Keratinocyte (primary cell): ENCODE measurements at regions not wholly inside any gene's neighbourhood (a gene's known extent, or its start where the extent isn't known, plus 50 kb on each side); places are given as distances from the start of the nearest gene placed in this dataset.

ENCODE experiments used
- DNase-seq: peaks from one replicate; pipeline ENCODE4 v3.0.0-alpha.2; 2011; ENCODE audit warnings: low read depth, missing footprints, low spot score
- FAIRE-seq: peaks from 2 replicates; lab custom pipeline; 2011; peaks lifted over from hg19 to GRCh38; lab: Jason Lieb, UNC
- H2AFZ ChIP-seq: 2 replicates; pipeline ENCODE4 v1.6.0; 2012; ENCODE audit warnings: low read length, control low read depth, inconsistent platforms; ENCODE audit not compliant: control insufficient read depth
- H3K27ac ChIP-seq: 2 replicates; pipeline ENCODE4 v1.5.1; 2011; ENCODE audit warnings: low read length; ENCODE audit not compliant: control insufficient read depth, insufficient read depth
- H3K27me3 ChIP-seq: 3 replicates; pipeline ENCODE4 v1.6.0; 2011; ENCODE audit warnings: low read length; ENCODE audit not compliant: control insufficient read depth, insufficient read depth; ENCODE audit errors: extremely low read depth
- H3K36me3 ChIP-seq, 2 experiments: 2 replicates in 1 of 2; 3 replicates in 1 of 2; pipeline ENCODE4 v1.5.1; 2011; ENCODE audit warnings: low read length in 2 of 2, mild to moderate bottlenecking in 1 of 2; ENCODE audit not compliant: control insufficient read depth in 2 of 2, insufficient read depth in 2 of 2; ENCODE audit errors: extremely low read depth in 1 of 2
- H3K4me1 ChIP-seq: 3 replicates; pipeline ENCODE4 v1.5.1; 2011; ENCODE audit warnings: low read length; ENCODE audit not compliant: control insufficient read depth, insufficient read depth; ENCODE audit errors: extremely low read depth
- H3K4me2 ChIP-seq: 3 replicates; pipeline ENCODE4 v1.6.0; 2011; ENCODE audit warnings: low read depth, low read length; ENCODE audit not compliant: control insufficient read depth, insufficient read depth; ENCODE audit errors: extremely low read depth
- H3K4me3 ChIP-seq, 3 experiments: fragments of 200-600 bp in 1 of 3; sonication (generic) in 1 of 3; 2 replicates in 2 of 3; 3 replicates in 1 of 3; pipeline ENCODE4 v1.5.1; 2011 to 2016; ENCODE audit warnings: low read length in 3 of 3, mild to moderate bottlenecking in 3 of 3, control low read depth in 2 of 3, inconsistent platforms in 1 of 3, low read depth in 1 of 3, mixed read lengths in 1 of 3, mixed run types in 1 of 3, moderate library complexity in 1 of 3; ENCODE audit not compliant: control insufficient read depth in 2 of 3, insufficient read depth in 2 of 3; ENCODE audit errors: extremely low read depth in 1 of 3
- H3K79me2 ChIP-seq: 2 replicates; pipeline ENCODE4 v1.6.0; 2012; ENCODE audit warnings: low read length; ENCODE audit not compliant: control insufficient read depth, insufficient read depth
- H3K9ac ChIP-seq: 3 replicates; pipeline ENCODE4 v1.6.0; 2011; ENCODE audit warnings: low read length; ENCODE audit not compliant: control insufficient read depth, insufficient read depth; ENCODE audit errors: extremely low read depth
- H3K9me1 ChIP-seq: 3 replicates; pipeline ENCODE4 v1.6.0; 2011; ENCODE audit warnings: low read length; ENCODE audit not compliant: control insufficient read depth, insufficient read depth; ENCODE audit errors: extremely low read depth
- H3K9me3 ChIP-seq: 2 replicates; pipeline ENCODE4 v1.5.1; 2012; ENCODE audit warnings: low read depth, low read length; ENCODE audit not compliant: control insufficient read depth
- H4K20me1 ChIP-seq: 3 replicates; pipeline ENCODE4 v1.6.0; 2011; ENCODE audit warnings: low read length; ENCODE audit not compliant: control insufficient read depth, insufficient read depth; ENCODE audit errors: extremely low read depth
- EZH2 ChIP-seq: IDR thresholded peaks from one replicate; pipeline ENCODE4 v1.6.1; 2012; ENCODE audit warnings: inconsistent platforms, mild to moderate bottlenecking, low read length, moderate library complexity
- dilution Hi-C: fragments of 300-500 bp; cut with MboI; formaldehyde crosslinking; loops from one replicate; pipeline ENCODE4 v1.7.0; 2020; ENCODE audit warnings: low sequenced_read_pairs; ENCODE audit not compliant: extremely low pct_ligation_motif_present
- TF ChIP-seq, protein P1 (sequence below), 3 experiments: IDR thresholded peaks in 1 of 3; conservative IDR thresholded peaks in 1 of 3; optimal IDR thresholded peaks in 1 of 3; 2 replicates in 2 of 3; 3 replicates in 1 of 3; pipeline versions ENCODE3 to v1.5.1; 2011; ENCODE audit warnings: low read length in 3 of 3, mild to moderate bottlenecking in 3 of 3, moderate library complexity in 2 of 3, control low read depth in 1 of 3, inconsistent platforms in 1 of 3; ENCODE audit not compliant: insufficient read depth in 2 of 3; ENCODE audit errors: extremely low read depth in 1 of 3

DNA sequence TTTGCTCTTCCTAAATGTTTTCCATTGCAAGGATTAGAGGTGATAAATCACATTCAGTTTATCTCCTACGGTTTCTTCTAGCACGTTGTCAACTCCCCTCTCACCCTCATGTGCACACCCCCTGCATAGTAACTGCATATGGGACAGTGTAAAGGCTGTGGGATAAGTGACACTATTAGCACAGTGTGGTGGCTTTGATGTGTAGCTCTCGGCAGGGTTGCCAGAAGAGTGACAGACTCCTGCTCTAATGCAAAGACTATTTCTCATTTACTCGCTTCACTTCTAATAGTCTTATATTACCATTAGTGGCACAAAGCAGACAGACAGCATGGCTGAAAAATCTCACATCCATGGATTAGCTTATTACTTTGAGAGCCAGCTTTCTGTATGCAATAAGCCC lies 454.6 kb downstream of the CETN3 start:
- Histone ChIP-seq H3K9ac (no peak overlapping the region), H3K27ac (no peak overlapping the region), H3K4me3 (no peak overlapping the region), H3K27me3 (no peaks in the 10 kb centered on the region), H3K79me2 (no peaks in the 10 kb centered on the region), H3K4me1 (no peaks in the 10 kb centered on the region), H3K9me3 (no peaks in the 10 kb centered on the region), H3K4me2 (no peak overlapping the region), H3K9me1 (no peaks in the 10 kb centered on the region), H3K36me3 (no peaks in the 10 kb centered on the region), H2AFZ (no peak overlapping the region), H4K20me1 (no peaks in the 10 kb centered on the region)
- DNase-seq (no peak), FAIRE-seq (no peak)
- TF ChIP-seq, protein P1, sequence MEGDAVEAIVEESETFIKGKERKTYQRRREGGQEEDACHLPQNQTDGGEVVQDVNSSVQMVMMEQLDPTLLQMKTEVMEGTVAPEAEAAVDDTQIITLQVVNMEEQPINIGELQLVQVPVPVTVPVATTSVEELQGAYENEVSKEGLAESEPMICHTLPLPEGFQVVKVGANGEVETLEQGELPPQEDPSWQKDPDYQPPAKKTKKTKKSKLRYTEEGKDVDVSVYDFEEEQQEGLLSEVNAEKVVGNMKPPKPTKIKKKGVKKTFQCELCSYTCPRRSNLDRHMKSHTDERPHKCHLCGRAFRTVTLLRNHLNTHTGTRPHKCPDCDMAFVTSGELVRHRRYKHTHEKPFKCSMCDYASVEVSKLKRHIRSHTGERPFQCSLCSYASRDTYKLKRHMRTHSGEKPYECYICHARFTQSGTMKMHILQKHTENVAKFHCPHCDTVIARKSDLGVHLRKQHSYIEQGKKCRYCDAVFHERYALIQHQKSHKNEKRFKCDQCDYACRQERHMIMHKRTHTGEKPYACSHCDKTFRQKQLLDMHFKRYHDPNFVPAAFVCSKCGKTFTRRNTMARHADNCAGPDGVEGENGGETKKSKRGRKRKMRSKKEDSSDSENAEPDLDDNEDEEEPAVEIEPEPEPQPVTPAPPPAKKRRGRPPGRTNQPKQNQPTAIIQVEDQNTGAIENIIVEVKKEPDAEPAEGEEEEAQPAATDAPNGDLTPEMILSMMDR (optimal IDR thresholded peaks at IDR 0.05 in 1 of 3, IDR thresholded peaks at IDR 0.05 in 1 of 3, conservative IDR thresholded peaks at IDR 0.05 in 1 of 3; ENCODE audit: extremely low read depth in 1 of 3, insufficient read depth in 2 of 3, low read length in 3 of 3): no peak
- TF ChIP-seq EZH2: no peak
- dilution Hi-C loops: no loop called here

DNA sequence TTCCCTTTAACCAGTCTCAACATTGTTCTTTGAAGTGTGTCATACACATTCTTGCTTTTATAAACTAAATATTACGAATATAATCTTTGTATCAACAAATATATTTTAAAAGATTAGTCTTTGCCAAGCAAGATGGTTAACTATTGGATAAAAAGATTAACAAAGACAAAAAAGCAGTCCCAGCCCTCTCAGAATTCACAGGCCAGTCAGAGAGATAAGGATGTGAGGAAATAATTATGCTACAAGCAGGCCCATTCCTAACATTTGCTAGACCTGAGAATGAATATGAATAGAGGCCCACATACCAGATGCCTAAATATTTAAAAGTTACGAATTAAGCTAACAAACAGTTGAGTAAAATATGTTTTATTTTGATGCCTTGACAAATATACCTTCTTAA lies 457.7 kb downstream of the CETN3 start:
- Histone ChIP-seq H3K79me2 (no peaks in the 10 kb centered on the region), H3K9ac (no peak overlapping the region), H3K4me1 (no peaks in the 10 kb centered on the region), H3K9me3 (no peaks in the 10 kb centered on the region), H3K4me2 (no peak overlapping the region), H2AFZ (no peak overlapping the region), H4K20me1 (no peaks in the 10 kb centered on the region), H3K27ac (no peak overlapping the region), H3K4me3 (no peak overlapping the region), H3K9me1 (no peaks in the 10 kb centered on the region), H3K36me3 (no peaks in the 10 kb centered on the region), H3K27me3 (no peaks in the 10 kb centered on the region)
- TF ChIP-seq, protein P1 (optimal IDR thresholded peaks at IDR 0.05 in 1 of 3, IDR thresholded peaks at IDR 0.05 in 1 of 3, conservative IDR thresholded peaks at IDR 0.05 in 1 of 3; ENCODE audit: extremely low read depth in 1 of 3, insufficient read depth in 2 of 3, low read length in 3 of 3): no peak
- no peak for TF ChIP-seq EZH2
- no peak for FAIRE-seq
- no peak for DNase-seq
- dilution Hi-C loops: no loop called here
